AG04449 (cell line): ENCODE measurements at regions not wholly inside any gene's neighbourhood (a gene's known extent, or its start where the extent isn't known, plus 50 kb on each side); places are given as distances from the start of the nearest gene placed in this dataset.

ENCODE experiments used
- CTCF ChIA-PET: fragments of 350-600 bp; formaldehyde crosslinking; extraction: SDS; loops from one replicate; lab custom pipeline; 2021; ENCODE audit warnings: antibody characterized with exemption; lab: Yijun Ruan, JAX
- POLR2A ChIA-PET: fragments of 400-600, 350-600 bp; formaldehyde crosslinking; extraction: SDS; loops from one replicate; lab custom pipeline; 2020; ENCODE audit warnings: antibody characterized with exemption, inconsistent platforms; lab: Yijun Ruan, JAX
- DNase-seq: peaks from one replicate; pipeline ENCODE4 v3.0.0-alpha.2; 2010; ENCODE audit warnings: low read depth, low spot score
- H3K4me3 ChIP-seq: 2 replicates; pipeline ENCODE4 v1.5.1; 2011; ENCODE audit warnings: low read depth, mild to moderate bottlenecking, control low read depth, low read length
- CTCF ChIP-seq: IDR thresholded peaks from one replicate; pipeline ENCODE4 v1.5.1; 2011; ENCODE audit warnings: mild to moderate bottlenecking, moderate library complexity, low read length, control low read depth, inconsistent platforms; ENCODE audit not compliant: insufficient read depth; ENCODE audit errors: missing control alignments

GRCh38 chr1:106304106-106304505 is 752.4 kb upstream of the PRMT6 start:
- DNase-seq, result no peak
- ChIA-PET POLR2A (no interaction called here), CTCF (no interaction called here)
- no peak overlapping the region for H3K4me3 ChIP-seq
- TF ChIP-seq CTCF, result no peak

- no peak for DNase-seq
- no peak for TF ChIP-seq CTCF
- ChIA-PET CTCF (no interaction called here), POLR2A (no interaction called here)
- H3K4me3 ChIP-seq, result no peak overlapping the region
Measured at GRCh38 chr1:106319612-106320011, 736.9 kb upstream of the PRMT6 start.

- no peak for DNase-seq
- CTCF ChIA-PET, result no interaction called here
Measured at GRCh38 chr1:106325600-106325999, 730.9 kb upstream of the PRMT6 start.

GRCh38 chr1:106344494-106344893 is 712.0 kb upstream of the PRMT6 start:
- ChIA-PET CTCF (no interaction called here), POLR2A (no interaction called here)
- no peak for DNase-seq
- no peak for TF ChIP-seq CTCF
- no peak overlapping the region for H3K4me3 ChIP-seq

More at GRCh38 chr1:106325600-106325999, 730.9 kb upstream of the PRMT6 start:
- TF ChIP-seq CTCF, result no peak
- POLR2A ChIA-PET, result no interaction called here
- no peak overlapping the region for H3K4me3 ChIP-seq

- no peak overlapping the region for H3K4me3 ChIP-seq
- no peak for DNase-seq
- POLR2A ChIA-PET, result no interaction called here
- CTCF ChIA-PET, result no interaction called here
- no peak for TF ChIP-seq CTCF
Measured at GRCh38 chr1:106360252-106360651, 696.2 kb upstream of the PRMT6 start.

- no peak for DNase-seq
- ChIA-PET CTCF (no interaction called here), POLR2A (no interaction called here)
- TF ChIP-seq CTCF, result no peak
- H3K4me3 ChIP-seq, result no peak overlapping the region
Measured at GRCh38 chr1:106366627-106367319, 689.7 kb upstream of the PRMT6 start.
